ENCODE measurements at regions not wholly inside any gene's neighbourhood (a gene's known extent, or its start where the extent isn't known, plus 50 kb on each side); places are given as distances from the start of the nearest gene placed in this dataset.

- H3K36me3 ChIP-seq (replicated peaks): no peaks in the 10 kb centered on the region
- H3K9me3 ChIP-seq: no peaks in the 10 kb centered on the region
- no peaks in the 10 kb centered on the region for H3K4me1 ChIP-seq
- H3K27me3 ChIP-seq (ENCODE audit: low read depth): no peaks in the 10 kb centered on the region
- in situ Hi-C loops (cut with MboI; ENCODE audit: low sequenced_read_pairs): no loop called here
- H3K4me3 ChIP-seq: no peak overlapping the region
- no peak for DNase-seq (ENCODE audit: low spot score in 2 of 2)
These were observed 138.4 kb downstream of the FAM43A start for GRCh38 chr3:194824100-194824499.

DNA sequence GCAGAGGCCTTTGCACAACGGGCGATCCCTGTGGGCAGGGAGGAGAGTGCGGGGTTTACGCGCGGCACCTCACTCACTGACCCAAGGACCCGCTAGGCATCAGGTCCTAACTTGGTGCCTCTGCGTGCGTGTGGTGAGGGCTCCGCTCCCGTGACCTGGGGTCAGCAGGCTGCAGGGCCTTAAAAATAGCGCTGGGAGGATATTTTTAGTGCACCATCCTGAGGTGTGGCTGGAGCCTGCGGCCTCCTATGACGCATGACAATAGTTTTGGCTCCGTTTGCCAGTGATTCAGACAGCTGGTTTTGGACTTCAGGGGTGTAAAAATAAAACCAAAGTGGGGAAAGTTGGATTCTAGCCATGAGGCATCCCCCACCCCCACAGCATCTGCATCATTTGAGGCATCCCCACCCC is 139.0 kb downstream of the FAM43A start:
- Histone ChIP-seq H3K9me3 (no peaks in the 10 kb centered on the region), H3K4me3 (no peak overlapping the region), H3K4me1 (no peaks in the 10 kb centered on the region), H3K27me3 (ENCODE audit: low read depth) (no peaks in the 10 kb centered on the region), H3K36me3 (replicated peaks) (no peaks in the 10 kb centered on the region)
- DNase-seq (ENCODE audit: low spot score in 2 of 2): no peak
- in situ Hi-C loops (cut with MboI; ENCODE audit: low sequenced_read_pairs): no loop called here

DNA sequence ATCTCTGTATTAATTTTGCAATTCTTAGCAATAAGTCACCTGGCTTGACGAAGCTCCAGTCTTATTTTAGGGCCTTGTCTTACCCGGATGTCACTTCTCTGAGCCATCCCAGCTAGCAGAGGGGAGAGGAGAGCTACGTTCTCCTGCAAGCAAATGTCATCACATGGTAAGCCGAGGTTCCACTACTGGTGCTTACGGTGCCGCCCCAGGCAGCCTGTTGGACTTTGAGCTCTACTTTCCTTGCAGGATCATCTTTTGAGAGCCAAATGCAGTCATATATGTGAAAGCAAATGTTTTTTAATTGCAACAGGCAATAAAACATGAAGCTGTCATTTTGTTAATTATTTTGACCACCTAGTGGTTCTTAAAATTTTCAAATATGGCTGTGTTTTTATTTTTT is 140.9 kb downstream of the FAM43A start:
- Histone ChIP-seq H3K36me3 (replicated peaks) (no peaks in the 10 kb centered on the region), H3K27me3 (ENCODE audit: low read depth) (no peaks in the 10 kb centered on the region), H3K9me3 (no peaks in the 10 kb centered on the region), H3K4me3 (no peak overlapping the region), H3K4me1 (no peaks in the 10 kb centered on the region)
- in situ Hi-C loops (cut with MboI; ENCODE audit: low sequenced_read_pairs): no loop called here
- no peak for DNase-seq (ENCODE audit: low spot score in 2 of 2)

DNA sequence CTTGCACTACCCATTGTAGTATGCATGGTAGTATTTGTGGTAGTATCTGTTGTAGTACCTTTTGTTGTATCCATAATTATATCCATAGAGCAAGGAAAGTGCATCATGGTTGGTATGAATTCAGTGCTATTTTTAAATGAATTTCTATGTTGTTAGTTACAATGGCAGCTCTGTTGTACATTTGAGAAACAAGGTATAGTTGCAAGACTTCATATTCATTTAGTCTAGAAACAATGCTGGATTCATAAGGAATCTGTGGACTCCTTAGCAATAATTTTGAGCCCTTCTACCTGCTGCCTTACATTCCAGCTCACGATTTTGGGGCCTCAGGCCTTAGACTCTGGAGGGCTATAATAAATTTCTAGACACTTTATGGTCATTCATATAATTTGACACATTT is 141.8 kb downstream of the FAM43A start:
- no peak for DNase-seq (ENCODE audit: low spot score in 2 of 2)
- no peaks in the 10 kb centered on the region for H3K36me3 ChIP-seq (replicated peaks)
- H3K4me1 ChIP-seq: no peaks in the 10 kb centered on the region
- H3K27me3 ChIP-seq (ENCODE audit: low read depth): no peaks in the 10 kb centered on the region
- in situ Hi-C loops (cut with MboI; ENCODE audit: low sequenced_read_pairs): no loop called here
- no peak overlapping the region for H3K4me3 ChIP-seq
- no peaks in the 10 kb centered on the region for H3K9me3 ChIP-seq

- Histone ChIP-seq H3K4me3 (no peak overlapping the region), H3K36me3 (replicated peaks) (no peaks in the 10 kb centered on the region), H3K9me3 (no peaks in the 10 kb centered on the region), H3K4me1 (no peaks in the 10 kb centered on the region), H3K27me3 (ENCODE audit: low read depth) (no peaks in the 10 kb centered on the region)
- in situ Hi-C loops (cut with MboI; ENCODE audit: low sequenced_read_pairs): no loop called here
- no peak for DNase-seq (ENCODE audit: low spot score in 2 of 2)
These were observed 142.4 kb downstream of the FAM43A start for GRCh38 chr3:194828116-194828515.

GRCh38 chr3:194828926-194829325 is 143.2 kb downstream of the FAM43A start:
- no peaks in the 10 kb centered on the region for H3K27me3 ChIP-seq (ENCODE audit: low read depth)
- no peak overlapping the region for H3K4me3 ChIP-seq
- no peaks in the 10 kb centered on the region for H3K36me3 ChIP-seq (replicated peaks)
- DNase-seq (ENCODE audit: low spot score in 2 of 2): no peak
- in situ Hi-C loops (cut with MboI; ENCODE audit: low sequenced_read_pairs): no loop called here
- no peaks in the 10 kb centered on the region for H3K9me3 ChIP-seq
- no peaks in the 10 kb centered on the region for H3K4me1 ChIP-seq

GRCh38 chr3:194830401-194830800 is 144.7 kb downstream of the FAM43A start:
- Histone ChIP-seq H3K4me1 (no peaks in the 10 kb centered on the region), H3K4me3 (no peak overlapping the region), H3K27me3 (ENCODE audit: low read depth) (no peaks in the 10 kb centered on the region), H3K36me3 (replicated peaks) (no peaks in the 10 kb centered on the region), H3K9me3 (no peaks in the 10 kb centered on the region)
- in situ Hi-C loops (cut with MboI; ENCODE audit: low sequenced_read_pairs): no loop called here
- DNase-seq (ENCODE audit: low spot score in 2 of 2): no peak

DNA sequence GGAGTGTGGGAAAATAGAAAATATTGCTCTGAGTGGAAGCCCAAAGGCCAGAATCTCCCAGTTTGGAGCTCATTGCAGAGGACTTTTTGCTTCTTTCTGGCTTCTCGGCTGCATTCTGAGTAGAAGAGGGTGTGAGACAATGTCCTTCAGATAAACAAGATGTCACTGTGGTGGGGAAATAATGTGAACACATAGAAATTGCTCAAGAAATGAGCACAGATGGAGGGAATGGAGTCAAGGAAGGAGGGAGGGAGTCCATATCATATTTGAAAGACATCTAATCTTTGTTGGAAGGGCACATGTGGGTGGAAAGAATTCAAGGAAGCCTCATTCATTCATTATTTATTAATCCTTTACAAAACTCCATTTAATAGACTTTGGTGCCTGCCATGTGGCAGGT is 145.3 kb downstream of the FAM43A start:
- Histone ChIP-seq H3K9me3 (no peaks in the 10 kb centered on the region), H3K4me1 (no peaks in the 10 kb centered on the region), H3K4me3 (no peak overlapping the region), H3K27me3 (ENCODE audit: low read depth) (no peaks in the 10 kb centered on the region), H3K36me3 (replicated peaks) (no peaks in the 10 kb centered on the region)
- in situ Hi-C loops (cut with MboI; ENCODE audit: low sequenced_read_pairs): no loop called here
- DNase-seq (ENCODE audit: low spot score in 2 of 2): no peak

GRCh38 chr3:194832346-194833104 is 146.8 kb downstream of the FAM43A start:
- no peaks in the 10 kb centered on the region for H3K9me3 ChIP-seq
- no peak overlapping the region for H3K4me3 ChIP-seq
- H3K4me1 ChIP-seq: no peaks in the 10 kb centered on the region
- H3K36me3 ChIP-seq (replicated peaks): no peaks in the 10 kb centered on the region
- in situ Hi-C loops (cut with MboI; ENCODE audit: low sequenced_read_pairs): no loop called here
- H3K27me3 ChIP-seq (ENCODE audit: low read depth): no peaks in the 10 kb centered on the region
- no peak for DNase-seq (ENCODE audit: low spot score in 2 of 2)

DNA sequence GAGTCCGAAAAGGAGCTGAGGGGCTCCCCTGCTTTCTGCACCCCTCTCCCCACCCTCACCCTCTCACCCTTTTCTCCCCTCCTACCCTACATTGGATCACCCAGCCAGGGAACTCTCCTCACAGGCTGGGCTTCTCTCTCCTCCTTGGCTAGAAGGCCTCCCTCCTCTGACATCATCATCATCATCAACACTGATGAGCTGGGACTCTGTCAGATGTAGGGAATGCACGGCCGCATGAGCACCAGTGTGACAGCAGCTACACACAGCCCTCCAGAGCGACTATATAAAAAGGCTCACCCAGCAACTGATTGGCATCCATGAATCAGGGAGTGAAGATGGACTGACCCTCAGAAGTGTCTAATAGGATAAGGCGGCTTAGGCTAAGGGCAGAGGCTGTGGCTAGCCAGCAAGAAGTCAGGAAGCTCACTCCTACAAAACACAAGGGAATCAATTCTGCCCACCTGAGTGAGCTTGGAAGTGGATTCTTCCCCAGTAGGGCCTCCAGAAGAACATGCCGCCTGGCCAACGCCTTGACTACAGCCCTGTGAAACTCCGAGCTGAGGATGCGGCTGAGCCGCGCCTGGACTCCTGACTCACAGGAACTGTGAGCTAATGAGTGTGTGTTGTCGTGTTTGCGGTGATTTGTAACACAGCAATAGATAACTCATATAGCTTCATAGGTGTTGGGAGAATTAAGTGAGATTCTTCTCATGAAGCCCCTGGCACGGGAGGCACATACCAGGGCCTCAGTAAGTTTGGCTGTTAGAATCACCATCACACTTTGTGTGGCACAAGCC is 147.6 kb downstream of the FAM43A start:
- Histone ChIP-seq H3K36me3 (replicated peaks) (no peaks in the 10 kb centered on the region), H3K27me3 (ENCODE audit: low read depth) (no peaks in the 10 kb centered on the region), H3K4me3 (no peak overlapping the region), H3K9me3 (no peaks in the 10 kb centered on the region), H3K4me1 (no peaks in the 10 kb centered on the region)
- in situ Hi-C loops (cut with MboI; ENCODE audit: low sequenced_read_pairs): no loop called here
- no peak for DNase-seq (ENCODE audit: low spot score in 2 of 2)

DNA sequence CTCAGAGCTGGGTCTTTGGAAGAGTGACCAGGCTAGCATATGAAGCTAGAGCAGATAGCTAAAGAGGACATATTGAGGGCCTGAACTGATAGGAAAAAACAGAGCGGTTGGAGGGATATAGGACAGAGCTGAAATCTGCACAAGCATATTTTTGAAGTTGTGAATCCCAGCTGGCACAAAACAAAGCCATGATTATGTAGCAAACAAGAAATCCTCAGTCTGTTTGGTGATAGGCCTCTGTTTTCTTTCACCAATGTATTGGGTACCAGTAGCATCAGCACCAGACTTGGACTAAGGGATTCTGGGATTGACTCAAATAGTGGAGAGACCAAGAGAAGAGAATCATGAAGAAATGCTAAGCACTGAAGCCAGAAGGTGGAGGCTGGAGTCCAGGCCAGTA is 151.0 kb downstream of the FAM43A start:
- H3K9me3 ChIP-seq: no peaks in the 10 kb centered on the region; the same call in 1 of the 2 replicates
- no peaks in the 10 kb centered on the region for H3K4me1 ChIP-seq
- no peak for DNase-seq (ENCODE audit: low spot score in 2 of 2)
- H3K36me3 ChIP-seq (replicated peaks): no peaks in the 10 kb centered on the region
- in situ Hi-C loops (cut with MboI; ENCODE audit: low sequenced_read_pairs): no loop called here
- no peaks in the 10 kb centered on the region; the same call in 1 of the 2 replicates for H3K27me3 ChIP-seq (ENCODE audit: low read depth)
- no peak overlapping the region for H3K4me3 ChIP-seq

GRCh38 chr3:194837457-194838127 is 151.9 kb downstream of the FAM43A start:
- no peaks in the 10 kb centered on the region; the same call in 1 of the 2 replicates for H3K27me3 ChIP-seq (ENCODE audit: low read depth)
- no peak overlapping the region for H3K4me3 ChIP-seq
- no peaks in the 10 kb centered on the region for H3K4me1 ChIP-seq
- no peak for DNase-seq (ENCODE audit: low spot score in 2 of 2)
- in situ Hi-C loops (cut with MboI; ENCODE audit: low sequenced_read_pairs): no loop called here
- H3K36me3 ChIP-seq (replicated peaks): no peaks in the 10 kb centered on the region
- H3K9me3 ChIP-seq: no peaks in the 10 kb centered on the region; the same call in 1 of the 2 replicates

DNA sequence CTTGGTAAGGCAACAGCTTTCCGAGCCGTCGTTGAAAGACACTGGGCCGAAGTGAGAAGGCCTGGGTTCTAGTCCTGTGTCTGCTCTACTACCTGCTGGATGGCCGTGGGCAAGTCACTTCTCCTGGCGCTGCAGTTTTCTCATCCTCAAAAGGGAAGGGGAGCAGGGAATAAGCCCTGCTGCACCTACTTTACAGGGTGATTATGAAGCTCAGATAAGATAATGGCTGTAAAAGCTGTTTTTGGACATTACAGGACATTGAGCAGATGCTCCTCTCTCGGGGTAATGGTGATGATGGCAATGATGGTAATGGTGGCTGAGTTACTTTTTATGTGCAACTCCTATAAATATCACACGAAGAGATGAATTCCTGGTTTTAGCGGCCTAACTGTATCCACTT is 152.6 kb downstream of the FAM43A start:
- Histone ChIP-seq H3K36me3 (replicated peaks) (no peaks in the 10 kb centered on the region), H3K4me1 (no peaks in the 10 kb centered on the region), H3K4me3 (no peak overlapping the region), H3K9me3 (no peaks in the 10 kb centered on the region; the same call in 1 of the 2 replicates), H3K27me3 (ENCODE audit: low read depth) (no peaks in the 10 kb centered on the region; the same call in 1 of the 2 replicates)
- in situ Hi-C loops (cut with MboI; ENCODE audit: low sequenced_read_pairs): no loop called here
- DNase-seq (ENCODE audit: low spot score in 2 of 2): no peak
